OCI-M2 (cell line): ENCODE measurements at regions not wholly inside any gene's neighbourhood (a gene's known extent, or its start where the extent isn't known, plus 50 kb on each side); places are given as distances from the start of the nearest gene placed in this dataset.

ENCODE experiments used
- DNase-seq: peaks from one replicate; lab custom pipeline; 2025; ENCODE audit not compliant: unreplicated experiment; lab: John Stamatoyannopoulos, UW

- DNase-seq: no peak
Observed at GRCh38 chr2:128549094-128549493, 230.4 kb upstream of the HS6ST1 start.

DNA sequence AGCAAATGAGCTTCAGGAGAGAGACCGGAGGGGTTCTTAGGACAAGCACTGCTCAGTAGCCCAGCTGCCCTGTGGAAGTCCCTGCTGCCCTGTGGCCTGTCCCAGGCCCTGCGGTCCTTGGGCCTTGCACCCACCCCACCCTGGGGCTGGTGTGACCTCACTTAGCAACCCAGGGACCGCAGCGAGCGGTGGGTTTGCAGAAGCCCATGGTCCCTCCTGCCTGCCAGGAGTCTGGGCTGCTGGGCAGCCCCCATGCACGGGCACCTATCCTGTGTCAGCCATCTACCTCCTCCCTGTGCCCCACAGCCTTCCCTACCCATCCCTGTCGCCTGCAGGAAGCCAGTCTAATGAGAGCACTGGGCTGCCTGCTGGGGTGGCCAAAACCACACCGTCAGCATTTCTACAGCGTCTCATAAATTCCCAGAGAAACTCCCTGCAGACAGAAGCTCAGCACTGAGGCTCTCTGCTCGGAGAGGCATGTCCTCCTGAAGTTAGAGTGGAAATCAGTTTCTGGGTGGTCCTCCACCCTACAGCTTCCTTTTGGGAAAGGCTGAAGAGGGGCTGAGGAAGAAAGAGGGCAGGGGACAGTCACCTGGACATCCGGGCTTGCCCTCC lies 231.1 kb upstream of the HS6ST1 start:
- DNase-seq: no peak

GRCh38 chr2:128550389-128550788 lies 231.7 kb upstream of the HS6ST1 start:
- DNase-seq: no peak

DNA sequence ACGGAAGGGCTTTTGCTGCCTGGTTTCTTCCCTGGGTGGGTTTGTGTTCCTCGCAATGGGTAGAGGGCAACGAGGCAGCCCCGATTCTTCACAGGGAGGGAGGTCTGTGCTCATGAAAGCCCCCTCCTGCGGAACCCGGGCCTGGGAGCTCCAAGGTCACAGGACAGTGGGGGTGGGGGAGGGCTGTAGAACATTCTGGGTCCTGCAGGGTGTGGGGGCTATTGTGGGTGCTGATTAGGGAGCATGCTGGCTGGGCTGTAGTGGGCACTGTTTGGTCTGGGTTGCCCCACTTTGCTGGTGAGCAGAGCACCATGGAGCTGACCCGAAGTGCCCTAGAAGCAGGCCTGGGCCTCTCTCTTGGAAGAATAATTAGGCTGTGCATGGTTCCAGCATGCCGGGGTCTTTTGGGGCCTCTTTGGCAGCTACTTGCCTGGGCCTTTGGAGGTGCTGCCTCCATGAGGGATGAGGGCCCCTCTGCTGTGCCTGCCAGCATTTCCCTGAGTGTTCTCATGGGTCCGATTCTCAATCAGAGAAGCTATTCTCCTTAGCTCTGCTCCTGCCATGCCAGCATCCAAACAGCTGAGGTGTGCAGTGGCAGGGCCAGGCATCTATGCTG lies 232.2 kb upstream of the HS6ST1 start:
- no peak for DNase-seq

DNA sequence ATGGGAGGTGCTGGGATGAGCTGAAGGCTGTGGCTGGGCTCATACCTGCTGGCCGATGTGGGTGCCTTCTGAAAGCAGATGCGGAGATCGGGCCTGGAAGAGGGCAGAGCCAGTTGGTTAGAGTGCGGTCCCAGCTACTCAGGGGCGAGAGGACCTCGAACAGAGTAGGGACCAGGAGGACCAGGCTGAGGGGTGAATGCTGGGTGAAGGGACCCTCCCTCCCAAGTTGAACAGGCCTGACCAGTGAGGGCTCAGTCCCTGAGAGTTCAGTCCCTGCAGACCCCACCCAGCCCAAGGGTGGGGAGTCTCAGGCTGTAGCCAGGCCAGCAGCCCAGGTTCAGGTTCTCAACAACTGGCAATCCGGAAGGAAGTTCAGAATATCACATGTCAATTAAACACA lies 232.8 kb upstream of the HS6ST1 start:
- DNase-seq: no peak

DNA sequence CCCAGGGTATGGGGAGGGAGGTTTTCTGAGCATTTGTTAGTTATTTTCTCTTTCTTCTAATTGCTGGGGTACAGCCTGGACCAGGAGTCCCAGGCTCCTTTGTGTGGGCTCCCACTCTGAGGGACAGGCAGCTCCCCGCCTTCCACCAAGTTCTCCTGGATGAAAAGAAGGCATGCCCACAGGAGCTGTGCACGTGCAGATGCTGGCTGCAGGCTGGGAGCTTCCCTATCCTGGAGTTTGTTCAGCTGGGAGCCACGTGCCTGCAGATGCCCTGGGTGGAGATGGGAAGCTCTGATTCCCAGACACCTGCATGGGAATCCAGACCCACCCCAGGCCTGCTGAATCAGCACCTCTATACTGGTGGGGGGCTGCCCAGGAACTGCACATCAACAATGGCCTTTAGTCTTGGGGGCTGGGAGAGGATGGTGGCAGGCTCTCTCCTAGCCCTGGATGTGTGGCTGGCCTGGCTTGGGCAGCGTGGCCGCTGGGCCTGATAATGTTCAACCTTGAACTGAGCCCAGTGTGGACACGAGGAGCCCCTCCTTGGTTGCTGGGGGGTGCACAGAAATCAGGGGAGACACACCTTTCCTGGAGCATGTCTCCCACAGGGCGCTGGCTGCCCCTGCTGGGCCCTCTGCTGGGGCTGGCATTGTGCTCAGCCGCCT lies 233.6 kb upstream of the HS6ST1 start:
- DNase-seq: no peak

GRCh38 chr2:128552806-128553551 lies 234.3 kb upstream of the HS6ST1 start:
- DNase-seq: no peak

DNA sequence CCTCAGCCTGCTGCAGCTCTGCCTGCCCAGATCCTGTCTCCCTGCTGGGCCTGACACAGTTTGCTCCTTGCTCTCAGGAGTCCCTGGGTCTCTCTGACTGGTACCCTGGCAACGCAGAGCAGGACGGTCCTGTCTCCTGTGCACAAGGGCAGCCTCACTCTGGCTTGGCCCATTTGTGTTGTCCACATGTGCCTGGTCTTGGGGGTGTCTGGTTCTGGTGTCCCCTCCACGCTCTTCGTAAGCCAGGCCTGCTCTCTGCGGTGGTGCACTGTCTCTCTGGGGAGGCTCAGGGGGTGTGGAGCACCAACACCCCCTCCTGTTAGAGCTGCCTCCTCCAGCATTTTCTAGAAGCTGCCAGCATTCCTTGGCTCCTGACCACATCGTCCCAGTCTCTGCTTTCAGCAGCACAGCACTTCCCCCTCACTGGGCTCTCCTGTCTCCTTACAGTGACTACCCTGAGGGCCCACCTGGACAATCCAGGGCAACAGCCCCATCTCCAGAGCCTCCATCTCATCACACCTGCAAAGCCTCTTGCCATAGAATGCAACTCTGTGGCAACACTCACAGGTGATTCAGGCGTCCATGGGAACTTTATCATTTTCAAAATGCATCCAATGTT lies 235.6 kb upstream of the HS6ST1 start:
- no peak for DNase-seq

DNA sequence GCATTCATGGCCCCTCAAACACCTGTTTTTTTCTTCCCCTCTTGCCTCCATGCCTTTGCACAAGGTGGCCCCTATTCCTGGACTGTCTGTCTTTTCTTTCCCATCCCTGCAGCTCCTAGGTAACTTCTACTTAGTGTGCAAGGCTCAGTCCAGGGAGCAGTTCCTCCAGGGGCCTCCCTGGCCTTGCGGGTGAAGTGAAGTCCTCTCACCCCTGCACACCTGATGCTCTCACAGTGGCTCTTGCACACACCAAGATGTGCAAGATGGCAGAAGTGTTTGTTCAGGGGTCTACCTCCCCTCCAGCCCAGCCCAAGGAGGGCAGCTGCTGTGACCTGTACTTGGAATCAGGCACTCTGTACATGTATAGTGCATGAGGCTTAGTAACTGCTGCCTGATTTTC lies 236.8 kb upstream of the HS6ST1 start:
- no peak for DNase-seq

- DNase-seq: no peak
Observed at GRCh38 chr2:128556089-128556488, 237.4 kb upstream of the HS6ST1 start.

DNA sequence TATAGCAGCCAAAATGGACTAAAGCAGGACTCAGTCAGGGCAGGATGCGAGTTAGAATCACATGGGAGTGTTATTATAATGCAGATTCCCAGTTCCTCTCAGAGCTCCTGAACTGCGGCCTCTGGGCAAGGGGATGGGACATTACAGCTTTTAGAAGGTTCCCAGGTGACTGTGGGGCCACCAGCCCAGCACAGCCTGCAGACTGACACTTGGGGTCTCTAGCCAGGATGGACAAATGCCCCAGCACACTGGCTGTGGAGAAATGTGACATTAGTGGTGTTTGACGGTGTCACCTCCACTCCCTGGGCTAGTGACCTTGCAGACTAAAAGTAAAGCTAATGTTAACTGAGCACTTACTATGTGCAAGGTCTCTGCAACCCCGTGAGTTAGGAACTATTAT lies 238.0 kb upstream of the HS6ST1 start:
- DNase-seq: no peak

GRCh38 chr2:128557069-128557468 lies 238.4 kb upstream of the HS6ST1 start:
- DNase-seq: no peak

DNA sequence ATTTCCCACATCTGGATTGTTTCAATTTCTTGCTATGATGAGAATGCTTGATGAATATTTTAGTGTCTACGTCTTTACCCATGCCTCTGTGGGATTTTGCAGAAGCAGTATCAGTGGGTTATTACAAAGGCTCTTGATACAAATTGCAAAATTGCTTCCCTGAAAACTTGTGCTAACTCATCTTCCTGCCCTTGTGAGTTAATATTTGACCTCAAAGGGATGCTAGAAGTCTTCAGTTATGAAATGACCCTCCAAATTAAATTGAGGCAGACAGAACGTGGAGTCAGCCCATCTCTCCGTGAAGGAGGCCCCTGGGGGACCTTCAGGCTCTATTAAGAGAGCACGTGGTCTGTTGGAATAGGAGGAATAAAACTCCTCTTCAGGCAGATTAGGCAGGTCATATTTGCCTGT lies 239.2 kb upstream of the HS6ST1 start:
- DNase-seq: no peak

GRCh38 chr2:128558441-128558840 lies 239.8 kb upstream of the HS6ST1 start:
- no peak for DNase-seq

- DNase-seq: no peak
Observed at GRCh38 chr2:128558895-128559532, 240.3 kb upstream of the HS6ST1 start.

- DNase-seq: no peak
Observed at GRCh38 chr2:128559533-128560515, 241.2 kb upstream of the HS6ST1 start.

DNA sequence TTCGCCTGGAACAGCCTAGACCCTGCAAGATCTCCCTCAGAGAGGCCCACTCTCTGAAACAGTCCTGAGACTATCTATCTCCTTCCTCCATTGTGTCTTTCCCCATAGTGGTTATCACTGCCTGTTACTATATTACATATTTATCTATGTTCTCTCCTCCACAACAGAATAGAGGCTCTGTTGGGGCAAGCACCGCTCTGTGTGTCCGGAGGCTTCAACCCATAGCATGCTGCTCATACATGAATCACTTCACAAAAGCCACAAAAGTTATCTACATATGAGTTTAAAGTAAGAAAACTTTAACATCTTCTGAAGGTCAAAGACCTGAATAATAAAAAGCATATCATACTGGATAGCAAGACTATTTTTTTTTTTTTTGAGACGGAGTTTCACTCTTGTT lies 242.1 kb upstream of the HS6ST1 start:
- DNase-seq: no peak

DNA sequence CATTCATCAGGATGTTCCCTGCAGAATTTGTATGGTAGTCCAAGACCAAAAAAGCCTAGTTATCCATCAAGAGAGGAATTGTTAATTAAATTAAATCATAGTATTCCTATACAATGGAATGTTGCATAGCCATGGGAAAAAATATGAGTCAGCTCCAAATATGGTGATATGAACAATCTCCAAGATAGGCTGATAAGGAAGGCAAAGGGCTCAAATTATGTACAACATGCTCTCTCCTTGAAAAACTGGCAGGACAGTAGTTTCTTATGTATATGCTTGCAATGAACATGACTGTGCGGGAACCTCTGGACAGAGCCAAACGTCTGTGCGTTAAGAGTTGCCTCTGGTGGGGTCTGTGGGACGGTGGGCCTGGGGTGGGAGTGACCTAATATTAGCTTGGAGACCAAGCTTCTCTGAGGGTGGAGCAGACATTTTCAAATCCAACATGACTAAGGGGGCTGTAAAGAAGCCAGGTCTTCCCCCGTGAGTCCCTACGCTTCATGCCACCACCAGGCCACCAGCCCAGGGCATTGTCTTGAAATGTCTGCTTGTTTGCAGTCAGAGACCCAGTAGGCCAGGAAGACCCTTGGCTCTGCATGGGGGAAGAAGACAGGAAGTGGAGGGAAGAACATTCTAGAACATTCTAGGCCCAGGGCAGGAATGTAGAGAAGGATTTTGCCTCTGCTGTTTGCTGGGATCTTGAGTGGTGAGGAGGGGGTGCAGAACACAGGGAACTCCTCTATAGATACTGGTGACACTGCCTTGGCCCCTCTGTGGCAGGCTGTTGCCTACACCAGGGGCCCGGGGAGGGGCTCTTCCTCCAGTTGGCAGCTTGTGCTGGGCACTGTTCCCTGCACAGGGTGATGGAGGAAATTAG lies 244.0 kb upstream of the HS6ST1 start:
- DNase-seq: no peak

DNA sequence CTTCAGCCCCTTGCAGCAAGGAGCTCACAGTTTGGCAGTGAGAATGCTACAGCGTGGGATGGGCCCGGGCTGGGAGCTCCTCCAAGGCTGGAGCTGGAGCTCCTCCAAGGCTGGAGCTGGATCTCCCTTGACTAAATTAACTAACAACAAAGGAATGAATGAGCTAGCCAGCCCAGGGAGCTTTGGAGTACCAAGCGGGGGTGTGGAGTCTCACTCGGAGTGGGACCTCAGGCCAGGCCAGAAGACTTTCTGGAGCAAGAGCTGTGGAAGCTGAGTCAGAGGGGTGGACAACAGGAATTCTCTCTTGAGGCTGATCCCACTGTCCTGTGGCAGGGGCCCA lies 244.7 kb upstream of the HS6ST1 start:
- no peak for DNase-seq
